ENCODE measurements at regions not wholly inside any gene's neighbourhood (a gene's known extent, or its start where the extent isn't known, plus 50 kb on each side); places are given as distances from the start of the nearest gene placed in this dataset.
"Not testable (repeated sequence)": the region's sequence is repeated elsewhere in the genome, so short reads cannot be mapped to it uniquely, and the experiment has no call there.

DNA sequence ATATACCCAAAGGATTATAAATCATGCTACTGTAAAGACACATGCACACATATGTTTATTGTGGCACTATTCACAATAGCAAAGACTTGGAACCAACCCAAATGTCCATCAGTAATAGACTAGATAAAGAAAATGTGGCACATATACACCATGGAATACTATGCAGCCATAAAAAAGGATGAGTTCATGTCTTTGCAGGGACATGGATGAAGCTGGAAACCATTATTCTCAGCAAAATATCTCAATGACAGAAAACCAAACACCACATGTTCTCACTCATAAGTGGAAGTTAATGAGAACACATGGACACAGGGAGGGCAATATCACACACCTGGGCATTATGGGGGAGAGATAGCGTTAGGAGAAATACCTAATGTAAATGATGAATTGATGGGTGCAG, 323.8 kb upstream of the POF1B start:
- TF ChIP-seq EZH2phosphoT487 (IDR thresholded peaks at IDR 0.05; ENCODE audit: borderline replicate concordance, low read depth, low read length); CTCF (conservative IDR thresholded peaks at IDR 0.05; ENCODE audit: low read length): not testable (repeated sequence)

Measured in OCI-LY7 (cell line).